ENCODE measurements at regions not wholly inside any gene's neighbourhood (a gene's known extent, or its start where the extent isn't known, plus 50 kb on each side); places are given as distances from the start of the nearest gene placed in this dataset.

DNA sequence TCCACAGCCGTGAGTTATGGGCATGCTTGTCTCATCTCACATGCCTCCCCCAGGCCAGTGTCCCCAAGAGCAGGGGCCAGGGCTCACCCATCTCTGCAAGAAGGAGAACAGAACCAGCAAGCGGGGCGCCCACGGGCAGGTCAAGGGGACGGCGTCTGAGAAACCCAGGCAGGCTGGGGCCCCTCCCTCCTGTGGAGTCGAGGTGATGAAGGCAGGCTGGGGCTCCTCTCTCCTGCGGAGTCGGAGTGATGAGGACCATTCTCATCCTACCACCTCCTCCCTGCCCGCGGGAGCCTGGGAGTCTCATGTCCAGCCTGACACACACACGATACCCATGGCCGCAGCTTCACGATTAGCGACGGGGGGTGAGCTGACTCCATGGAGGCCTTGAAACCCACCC is 141.9 kb downstream of the CTTN start:
- no peaks in the 10 kb centered on the region for H3K9me3 ChIP-seq (ENCODE audit: insufficient read depth, low read length)
- no peaks in the 10 kb centered on the region for H3K27me3 ChIP-seq (ENCODE audit: low read length)
- H2AFZ ChIP-seq (ENCODE audit: low read depth, low read length, severe bottlenecking), result no peak overlapping the region
- no peak overlapping the region for H3K9ac ChIP-seq (ENCODE audit: low read length)
- H3K4me2 ChIP-seq (ENCODE audit: low read depth, low read length, poor library complexity, severe bottlenecking), result no peak overlapping the region
- no peaks in the 10 kb centered on the region for H3K79me2 ChIP-seq (ENCODE audit: insufficient read depth, low read length)
- H3F3A ChIP-seq (ENCODE audit: insufficient read depth), result no peaks in the 10 kb centered on the region
- no peak overlapping the region for H3K4me3 ChIP-seq (ENCODE audit: insufficient read depth, low read length, poor library complexity, severe bottlenecking)
- H3K27ac ChIP-seq (ENCODE audit: low read depth, low read length), result no peak overlapping the region
- no peak for TF ChIP-seq EZH2phosphoT487 (conservative IDR thresholded peaks at IDR 0.05; ENCODE audit: low read length)
- TF ChIP-seq, protein P1, sequence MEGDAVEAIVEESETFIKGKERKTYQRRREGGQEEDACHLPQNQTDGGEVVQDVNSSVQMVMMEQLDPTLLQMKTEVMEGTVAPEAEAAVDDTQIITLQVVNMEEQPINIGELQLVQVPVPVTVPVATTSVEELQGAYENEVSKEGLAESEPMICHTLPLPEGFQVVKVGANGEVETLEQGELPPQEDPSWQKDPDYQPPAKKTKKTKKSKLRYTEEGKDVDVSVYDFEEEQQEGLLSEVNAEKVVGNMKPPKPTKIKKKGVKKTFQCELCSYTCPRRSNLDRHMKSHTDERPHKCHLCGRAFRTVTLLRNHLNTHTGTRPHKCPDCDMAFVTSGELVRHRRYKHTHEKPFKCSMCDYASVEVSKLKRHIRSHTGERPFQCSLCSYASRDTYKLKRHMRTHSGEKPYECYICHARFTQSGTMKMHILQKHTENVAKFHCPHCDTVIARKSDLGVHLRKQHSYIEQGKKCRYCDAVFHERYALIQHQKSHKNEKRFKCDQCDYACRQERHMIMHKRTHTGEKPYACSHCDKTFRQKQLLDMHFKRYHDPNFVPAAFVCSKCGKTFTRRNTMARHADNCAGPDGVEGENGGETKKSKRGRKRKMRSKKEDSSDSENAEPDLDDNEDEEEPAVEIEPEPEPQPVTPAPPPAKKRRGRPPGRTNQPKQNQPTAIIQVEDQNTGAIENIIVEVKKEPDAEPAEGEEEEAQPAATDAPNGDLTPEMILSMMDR (IDR thresholded peaks at IDR 0.05; ENCODE audit: insufficient read depth, low read length, poor library complexity, severe bottlenecking), result no peak
- no peaks in the 10 kb centered on the region for H3K9me2 ChIP-seq (replicated peaks; ENCODE audit: insufficient read depth, low read length)
- H3K36me3 ChIP-seq (ENCODE audit: low read length), result no peaks in the 10 kb centered on the region
- H4K20me1 ChIP-seq (ENCODE audit: low read depth, low read length), result no peaks in the 10 kb centered on the region

DNA sequence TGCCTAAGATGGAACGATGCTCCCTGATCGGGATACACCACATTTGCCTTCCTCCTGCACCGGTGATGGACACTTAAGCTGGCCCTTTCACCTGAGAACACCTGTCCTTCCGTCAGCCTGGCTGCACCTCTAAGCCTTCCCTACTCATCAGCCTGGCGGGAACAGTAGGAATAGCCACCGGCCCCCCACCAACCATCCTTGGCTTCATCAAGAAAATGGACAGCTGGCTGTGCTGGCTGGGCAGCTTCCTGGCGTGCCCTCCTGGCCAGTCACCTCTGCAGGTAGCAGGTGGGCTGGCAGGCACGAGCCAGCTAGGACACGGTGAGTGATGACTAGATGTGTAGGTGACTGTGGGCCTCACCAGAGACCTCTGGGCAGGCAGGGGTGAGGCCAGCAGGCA is 142.8 kb downstream of the CTTN start:
- H3K27ac ChIP-seq (ENCODE audit: low read depth, low read length), result no peak overlapping the region
- H3K9me3 ChIP-seq (ENCODE audit: insufficient read depth, low read length), result no peaks in the 10 kb centered on the region
- H3K79me2 ChIP-seq (ENCODE audit: insufficient read depth, low read length), result no peaks in the 10 kb centered on the region
- H3K4me2 ChIP-seq (ENCODE audit: low read depth, low read length, poor library complexity, severe bottlenecking), result no peak overlapping the region
- no peaks in the 10 kb centered on the region for H3K36me3 ChIP-seq (ENCODE audit: low read length)
- no peaks in the 10 kb centered on the region for H3K27me3 ChIP-seq (ENCODE audit: low read length)
- no peaks in the 10 kb centered on the region for H3F3A ChIP-seq (ENCODE audit: insufficient read depth)
- no peaks in the 10 kb centered on the region for H3K9me2 ChIP-seq (replicated peaks; ENCODE audit: insufficient read depth, low read length)
- TF ChIP-seq, protein P1 (IDR thresholded peaks at IDR 0.05; ENCODE audit: insufficient read depth, low read length, poor library complexity, severe bottlenecking), result no peak
- TF ChIP-seq EZH2phosphoT487 (conservative IDR thresholded peaks at IDR 0.05; ENCODE audit: low read length), result no peak
- no peak overlapping the region for H3K4me3 ChIP-seq (ENCODE audit: insufficient read depth, low read length, poor library complexity, severe bottlenecking)
- H3K9ac ChIP-seq (ENCODE audit: low read length), result no peak overlapping the region
- no peak overlapping the region for H2AFZ ChIP-seq (ENCODE audit: low read depth, low read length, severe bottlenecking)
- no peaks in the 10 kb centered on the region for H4K20me1 ChIP-seq (ENCODE audit: low read depth, low read length)

DNA sequence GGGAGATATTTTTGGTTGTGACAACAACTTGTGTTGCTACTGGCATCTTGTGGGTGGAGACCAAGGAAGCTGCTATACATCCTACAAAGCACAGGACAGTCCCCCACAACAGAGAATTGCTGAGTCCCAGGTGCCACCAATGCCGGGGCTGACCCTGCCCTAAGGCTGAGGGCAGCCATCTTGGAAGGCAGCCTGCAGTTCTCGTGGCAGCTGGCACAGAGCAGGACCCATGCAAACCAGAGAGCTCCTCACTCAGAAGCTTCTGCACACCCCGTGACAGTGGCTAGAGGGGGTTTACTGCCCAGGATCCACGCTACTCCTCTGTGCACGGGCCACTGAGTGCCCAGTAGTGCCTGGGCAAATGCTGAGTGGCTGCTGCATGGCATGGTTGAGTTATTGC is 143.4 kb downstream of the CTTN start:
- Histone ChIP-seq H2AFZ (ENCODE audit: low read depth, low read length, severe bottlenecking) (no peak overlapping the region), H3K9ac (ENCODE audit: low read length) (no peak overlapping the region), H3K4me3 (ENCODE audit: insufficient read depth, low read length, poor library complexity, severe bottlenecking) (no peak overlapping the region), H3K9me3 (ENCODE audit: insufficient read depth, low read length) (no peaks in the 10 kb centered on the region), H3K4me2 (ENCODE audit: low read depth, low read length, poor library complexity, severe bottlenecking) (no peak overlapping the region), H3F3A (ENCODE audit: insufficient read depth) (no peaks in the 10 kb centered on the region), H3K79me2 (ENCODE audit: insufficient read depth, low read length) (no peaks in the 10 kb centered on the region), H3K27me3 (ENCODE audit: low read length) (no peaks in the 10 kb centered on the region), H3K9me2 (replicated peaks; ENCODE audit: insufficient read depth, low read length) (no peaks in the 10 kb centered on the region), H3K27ac (ENCODE audit: low read depth, low read length) (no peak overlapping the region), H3K36me3 (ENCODE audit: low read length) (no peaks in the 10 kb centered on the region), H4K20me1 (ENCODE audit: low read depth, low read length) (no peaks in the 10 kb centered on the region)
- no peak for TF ChIP-seq EZH2phosphoT487 (conservative IDR thresholded peaks at IDR 0.05; ENCODE audit: low read length)

DNA sequence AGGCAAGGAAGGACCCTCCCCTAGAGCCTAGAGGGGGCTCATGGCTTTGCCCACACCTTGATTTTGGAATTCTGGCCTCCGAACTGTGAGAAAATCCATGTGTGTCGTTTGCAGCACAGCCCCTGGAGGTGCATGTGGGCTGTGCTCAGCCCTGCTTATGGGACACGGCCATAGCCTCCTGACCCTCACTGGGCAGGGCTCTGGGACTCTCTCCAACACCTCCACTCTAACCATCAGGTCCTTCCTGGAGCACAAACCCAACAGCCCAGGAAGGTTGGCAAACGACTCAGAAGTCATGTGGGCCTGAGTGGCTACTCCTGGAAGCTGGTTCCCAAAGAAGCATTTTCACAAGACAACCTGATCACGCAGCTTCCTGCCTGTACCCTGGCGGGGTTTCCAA is 144.1 kb downstream of the CTTN start:
- TF ChIP-seq, protein P1 (IDR thresholded peaks at IDR 0.05; ENCODE audit: insufficient read depth, low read length, poor library complexity, severe bottlenecking), result no peak
- TF ChIP-seq EZH2phosphoT487 (conservative IDR thresholded peaks at IDR 0.05; ENCODE audit: low read length), result no peak
- H3K9me3 ChIP-seq (ENCODE audit: insufficient read depth, low read length), result no peaks in the 10 kb centered on the region

More for the DNA sequence above, 144.1 kb downstream of the CTTN start:
- Histone ChIP-seq H4K20me1 (ENCODE audit: low read depth, low read length) (no peaks in the 10 kb centered on the region), H2AFZ (ENCODE audit: low read depth, low read length, severe bottlenecking) (no peak overlapping the region), H3F3A (ENCODE audit: insufficient read depth) (no peaks in the 10 kb centered on the region), H3K36me3 (ENCODE audit: low read length) (no peaks in the 10 kb centered on the region), H3K79me2 (ENCODE audit: insufficient read depth, low read length) (no peaks in the 10 kb centered on the region), H3K4me3 (ENCODE audit: insufficient read depth, low read length, poor library complexity, severe bottlenecking) (no peak overlapping the region), H3K9me2 (replicated peaks; ENCODE audit: insufficient read depth, low read length) (no peaks in the 10 kb centered on the region), H3K27ac (ENCODE audit: low read depth, low read length) (no peak overlapping the region), H3K4me2 (ENCODE audit: low read depth, low read length, poor library complexity, severe bottlenecking) (no peak overlapping the region), H3K27me3 (ENCODE audit: low read length) (no peaks in the 10 kb centered on the region), H3K9ac (ENCODE audit: low read length) (no peak overlapping the region)
